IMR-90 (cell line): ENCODE measurements at regions not wholly inside any gene's neighbourhood (a gene's known extent, or its start where the extent isn't known, plus 50 kb on each side); places are given as distances from the start of the nearest gene placed in this dataset.

ENCODE experiments used
- ATAC-seq: fragments of 200-7000 bp; cut with Tn5 transposase; 2 replicates; pipeline ENCODE4 v1.9.1; 2020; ENCODE audit warnings: low read depth, mild to moderate bottlenecking, moderate library complexity
- BruUV-seq: library from RNA; stranded (reverse); fragments of 400-500 nt; replicated peaks from 2 replicates; lab custom pipeline; 2021; lab: Mats Ljungman, UMichigan
- CTCF ChIA-PET: fragments of 300-600 bp; formaldehyde crosslinking; extraction: SDS; loops from one replicate; lab custom pipeline; 2021; ENCODE audit warnings: antibody characterized with exemption; lab: Yijun Ruan, JAX
- POLR2A ChIA-PET: fragments of 300-600 bp; sonication (Branson Sonifier 250); formaldehyde crosslinking; loops from one replicate; lab custom pipeline; 2022; ENCODE audit warnings: antibody characterized with exemption; ENCODE audit not compliant: unreplicated experiment; lab: Charles Lee
- DNase-seq: peaks from one replicate; pipeline ENCODE4 v3.0.0; 2013
- H2AFZ ChIP-seq: replicated peaks from 2 replicates; pipeline ENCODE3; 2013; ENCODE audit warnings: low read length, mild to moderate bottlenecking; ENCODE audit not compliant: poor library complexity
- H2AK5ac ChIP-seq: 2 replicates; pipeline ENCODE4 v1.6.1; 2013; ENCODE audit warnings: low read depth, low read length, inconsistent platforms
- H2AK9ac ChIP-seq: replicated peaks from 2 replicates; pipeline ENCODE3; 2013; ENCODE audit warnings: mild to moderate bottlenecking, low read depth, low read length, moderate library complexity; ENCODE audit not compliant: poor library complexity
- H2BK120ac ChIP-seq: 2 replicates; pipeline ENCODE4 v1.6.1; 2013; ENCODE audit warnings: low read depth, low read length, inconsistent platforms
- H2BK15ac ChIP-seq: 3 replicates; pipeline ENCODE4 v1.6.1; 2013; ENCODE audit warnings: low read depth, low read length, inconsistent platforms
- H2BK20ac ChIP-seq: 2 replicates; pipeline ENCODE4 v1.6.1; 2013; ENCODE audit warnings: low read depth, mild to moderate bottlenecking, inconsistent platforms, low read length, moderate library complexity
- H2BK5ac ChIP-seq: 2 replicates; pipeline ENCODE4 v1.6.1; 2013; ENCODE audit warnings: mild to moderate bottlenecking, low read depth, low read length, inconsistent platforms; ENCODE audit not compliant: poor library complexity, severe bottlenecking
- H3K14ac ChIP-seq: replicated peaks from 2 replicates; pipeline ENCODE4 v1.6.1; 2013; ENCODE audit warnings: low read depth, low read length, inconsistent platforms
- H3K18ac ChIP-seq: 2 replicates; pipeline ENCODE4 v1.6.1; 2013; ENCODE audit warnings: low read depth, low read length, control low read depth
- H3K23ac ChIP-seq: 2 replicates; pipeline ENCODE4 v1.6.1; 2013; ENCODE audit warnings: low read depth, low read length, inconsistent platforms
- H3K27ac ChIP-seq: 2 replicates; pipeline ENCODE4 v1.5.1; 2013; ENCODE audit warnings: mild to moderate bottlenecking, control low read depth, low read length; ENCODE audit not compliant: insufficient read depth
- H3K27me3 ChIP-seq: 2 replicates; pipeline ENCODE4 v1.6.1; 2013; ENCODE audit warnings: low read length; ENCODE audit not compliant: control insufficient read depth, insufficient read depth
- H3K36me3 ChIP-seq: 2 replicates; pipeline ENCODE4 v1.6.1; 2013; ENCODE audit warnings: low read length, mixed read lengths; ENCODE audit not compliant: control insufficient read depth, insufficient read depth
- H3K4ac ChIP-seq: 2 replicates; pipeline ENCODE4 v1.6.1; 2013; ENCODE audit warnings: low read depth, low read length, inconsistent platforms
- H3K4me1 ChIP-seq: 2 replicates; pipeline ENCODE4 v1.6.1; 2013; ENCODE audit warnings: low read length, mixed read lengths; ENCODE audit not compliant: control insufficient read depth, insufficient read depth
- H3K4me2 ChIP-seq: 2 replicates; pipeline ENCODE4 v1.6.1; 2013; ENCODE audit warnings: low read depth, mild to moderate bottlenecking, control low read depth, low read length, moderate library complexity
- H3K4me3 ChIP-seq: 2 replicates; pipeline ENCODE4 v1.5.1; 2013; ENCODE audit warnings: low read depth, mild to moderate bottlenecking, control low read depth, low read length, moderate library complexity; ENCODE audit not compliant: insufficient read depth
- H3K56ac ChIP-seq: 2 replicates; pipeline ENCODE4 v1.6.1; 2013; ENCODE audit warnings: low read length, inconsistent platforms; ENCODE audit not compliant: insufficient read depth; ENCODE audit errors: extremely low read depth
- H3K79me1 ChIP-seq, 2 experiments: 2 replicates each; pipeline ENCODE4 v1.6.1; 2013; ENCODE audit warnings: low read length in 2 of 2, inconsistent platforms in 1 of 2, low read depth in 1 of 2
- H3K9ac ChIP-seq: 2 replicates; pipeline ENCODE4 v1.6.1; 2013; ENCODE audit warnings: low read depth, low read length, control low read depth
- H3K9me1 ChIP-seq: 2 replicates; pipeline ENCODE4 v1.6.1; 2013; ENCODE audit warnings: low read length, inconsistent platforms; ENCODE audit not compliant: insufficient read depth
- H3K9me3 ChIP-seq: 2 replicates; pipeline ENCODE4 v1.6.1; 2013; ENCODE audit warnings: low read length; ENCODE audit not compliant: control insufficient read depth, insufficient read depth
- H4K20me1 ChIP-seq: 2 replicates; pipeline ENCODE4 v1.6.1; 2013; ENCODE audit warnings: low read length, inconsistent platforms; ENCODE audit not compliant: insufficient read depth
- H4K5ac ChIP-seq: 2 replicates; pipeline ENCODE4 v1.6.1; 2013; ENCODE audit warnings: mild to moderate bottlenecking, low read depth, low read length, control low read depth
- H4K8ac ChIP-seq, 2 experiments: 2 replicates each; pipeline ENCODE4 v1.6.1; 2013; ENCODE audit warnings: low read depth in 2 of 2, low read length in 2 of 2, control low read depth in 1 of 2, inconsistent platforms in 1 of 2
- H4K91ac ChIP-seq: 2 replicates; pipeline ENCODE4 v1.6.1; 2013; ENCODE audit warnings: low read depth, low read length, inconsistent platforms; ENCODE audit not compliant: insufficient read depth
- BHLHE40 ChIP-seq: fragments of 150-350 bp; IDR thresholded peaks from 2 replicates; pipeline ENCODE4 v1.6.1; 2016; ENCODE audit warnings: mild to moderate bottlenecking, low read depth, low read length
- CEBPB ChIP-seq: IDR thresholded peaks from 2 replicates; pipeline ENCODE4 v1.6.1; 2012; ENCODE audit warnings: low read depth, low read length, improper control_type of control experiment
- CHD1 ChIP-seq: IDR thresholded peaks from 2 replicates; pipeline ENCODE4 v1.6.1; 2012; ENCODE audit warnings: low read depth, low read length, improper control_type of control experiment
- MAFK ChIP-seq: IDR thresholded peaks from 2 replicates; pipeline ENCODE4 v1.6.1; 2012; ENCODE audit warnings: low read depth, low read length, improper control_type of control experiment
- NFE2L2 ChIP-seq: fragments of 150-350 bp; IDR thresholded peaks from 2 replicates; pipeline ENCODE4 v1.6.1; 2016; ENCODE audit warnings: low read depth, mild to moderate bottlenecking, low read length
- POLR2A ChIP-seq: IDR thresholded peaks from 2 replicates; pipeline ENCODE4 v1.6.1; 2012; ENCODE audit warnings: mild to moderate bottlenecking, low read depth, low read length
- WGBS, 2 experiments: methylation state at CpG; one replicate each; pipeline versions ENCODE4 v1.1.5 to v1.1.7; 2013; ENCODE audit warnings: missing lambda C conversion rate in 2 of 2; ENCODE audit not compliant: insufficient read length in 1 of 2; ENCODE audit errors: extremely low coverage in 2 of 2; 5-methylcytosine and 5-hydroxymethylcytosine counted together
- dilution Hi-C: fragments of 300-500 bp; cut with HindIII; formaldehyde crosslinking; loops from one replicate; pipeline ENCODE4 v1.14.3; 2018; ENCODE audit warnings: low sequenced_read_pairs; ENCODE audit not compliant: unreplicated experiment
- in situ Hi-C: fragments of 300-500 bp; cut with MboI; formaldehyde crosslinking; loops from 3 replicates; pipeline ENCODE4 v1.14.3; 2019; ENCODE audit warnings: low sequenced_read_pairs, inconsistent platforms, mixed read lengths
- intact Hi-C: fragments of 100-400 bp; cut with micrococcal nuclease; formaldehyde crosslinking; loops from 2 replicates; pipeline ENCODE4 v1.10.0; 2022

- no peak overlapping the region for H4K8ac ChIP-seq
- no peak overlapping the region for H2BK5ac ChIP-seq
- H2BK120ac ChIP-seq = no peak overlapping the region
- no peak overlapping the region for H3K14ac ChIP-seq
- no peaks in the 10 kb centered on the region for H4K20me1 ChIP-seq
- H2BK15ac ChIP-seq = no peak overlapping the region
- no peak overlapping the region for H3K4me2 ChIP-seq
- POLR2A ChIA-PET = no interaction called here
- H3K27me3 ChIP-seq = no peaks in the 10 kb centered on the region
- H2AK5ac ChIP-seq = no peak overlapping the region
- WGBS, 2 experiments = no CpG with 5 or more reads among the region's 2 CpGs
- DNase-seq (no peak), ATAC-seq (no peak)
- no peaks in the 10 kb centered on the region for H3K4me1 ChIP-seq
- no peak overlapping the region for H3K18ac ChIP-seq
- intact Hi-C loops (no loop called here), dilution Hi-C loops (no loop called here), in situ Hi-C loops (no loop called here)
- H3K9me1 ChIP-seq = no peaks in the 10 kb centered on the region
- no peak overlapping the region for H2AFZ ChIP-seq
- no peak overlapping the region for H2BK20ac ChIP-seq
- H3K56ac ChIP-seq = no peak overlapping the region
- no peak overlapping the region for H4K5ac ChIP-seq
- no peak overlapping the region for H2AK9ac ChIP-seq
- no peaks in the 10 kb centered on the region for H3K36me3 ChIP-seq
- H3K4ac ChIP-seq = no peak overlapping the region
- CTCF ChIA-PET = no interaction called here
- no peaks in the 10 kb centered on the region for H3K79me1 ChIP-seq
- H3K9me3 ChIP-seq = peaks cover 10% of the 10 kb centered on the region
- no peak overlapping the region for H4K91ac ChIP-seq
- BruUV-seq = no TSS peak
- no peak overlapping the region for H3K4me3 ChIP-seq
- TF ChIP-seq POLR2A (no peak), CEBPB (no peak), MAFK (no peak), CHD1 (no peak), NFE2L2 (no peak), BHLHE40 (no peak)
- no peak overlapping the region for H3K23ac ChIP-seq
- no peak overlapping the region for H3K9ac ChIP-seq
- H3K27ac ChIP-seq = no peak overlapping the region
Measured at GRCh38 chr4:59517007-59517406, 1683.1 kb upstream of the ADGRL3 start.
